ENCODE measurements at regions not wholly inside any gene's neighbourhood (a gene's known extent, or its start where the extent isn't known, plus 50 kb on each side); places are given as distances from the start of the nearest gene placed in this dataset.

GRCh38 chr12:4152145-4152795, 121.3 kb upstream of the CCND2 start:
- no peak for ATAC-seq
- TF ChIP-seq SP1 (IDR thresholded peaks at IDR 0.05; ENCODE audit: low read depth) (no peak), RAD21 (IDR thresholded peaks at IDR 0.05; ENCODE audit: low read depth) (no peak), FOSL1 (IDR thresholded peaks at IDR 0.05; ENCODE audit: low read depth) (no peak), ZFX (IDR thresholded peaks at IDR 0.05) (no peak), ZBTB33 (IDR thresholded peaks at IDR 0.05; ENCODE audit: extremely low read depth, insufficient replicate concordance, low read length) (no peak), EGR1 (IDR thresholded peaks at IDR 0.05; ENCODE audit: low read depth) (no peak), SIN3A (IDR thresholded peaks at IDR 0.05; ENCODE audit: low read depth) (no peak), ZNF274 (IDR thresholded peaks at IDR 0.05; ENCODE audit: low read depth, low read length) (no peak), REST (IDR thresholded peaks at IDR 0.05; ENCODE audit: low read depth) (no peak), POLR2AphosphoS5 (IDR thresholded peaks at IDR 0.05; ENCODE audit: low read depth, low read length) (no peak), EZH2 (IDR thresholded peaks at IDR 0.05) (no peak), ATF3 (IDR thresholded peaks at IDR 0.05) (no peak), YY1 (IDR thresholded peaks at IDR 0.05; ENCODE audit: extremely low read depth, insufficient replicate concordance, low read depth, low read length) (no peak), EZH2phosphoT487 (IDR thresholded peaks at IDR 0.05; ENCODE audit: borderline replicate concordance) (no peak), CTCF (IDR thresholded peaks at IDR 0.05 in 2 of 3, conservative IDR thresholded peaks at IDR 0.05 in 1 of 3; ENCODE audit: borderline replicate concordance in 1 of 3, insufficient read depth in 1 of 3, low read depth in 2 of 3, low read length in 2 of 3) (no peak), SRF (IDR thresholded peaks at IDR 0.05; ENCODE audit: low read depth) (no peak)

More at GRCh38 chr12:4152145-4152795, 121.3 kb upstream of the CCND2 start:
- ChIA-PET CTCF (no interaction called here), POLR2A (interaction anchor here (0.6 kb wide), 1 partner anchor 161 kb away, joined by 8 read pairs; no protein-coding TSS in a partner anchor), RAD21 (ENCODE audit: low non-redundant PET in 1 of 2, low total read pairs in 2 of 2, uncharacterized antibody in 2 of 2, unreplicated experiment in 2 of 2) (no interaction called here)
- Histone ChIP-seq H3K4me2 (ENCODE audit: low read length) (no peak overlapping the region), H3K27ac (ENCODE audit: low read depth, low read length) (no peak overlapping the region), H2AFZ (ENCODE audit: low read depth, low read length, poor library complexity, severe bottlenecking) (no peak overlapping the region), H3K79me2 (ENCODE audit: insufficient read depth, low read length) (no peaks in the 10 kb centered on the region), H3K4me3 (replicated peaks in 1 of 2; ENCODE audit: low read depth in 1 of 2, low read length in 2 of 2) (no peak overlapping the region), H3K9me3 (ENCODE audit: control insufficient read depth in 1 of 2, insufficient read depth in 1 of 2, low read depth in 1 of 2, low read length in 2 of 2) (no peaks in the 10 kb centered on the region), H3K9ac (ENCODE audit: low read length) (no peak overlapping the region), H4K20me1 (ENCODE audit: insufficient read depth) (no peaks in the 10 kb centered on the region), H3K4me1 (ENCODE audit: control insufficient read depth in 1 of 2, insufficient read depth in 2 of 2, low read length in 2 of 2) (no peaks in the 10 kb centered on the region), H3K27me3 (ENCODE audit: insufficient read depth, low read length) (peaks cover 9% of the 10 kb centered on the region), H3K9me2 (ENCODE audit: insufficient read depth) (no peaks in the 10 kb centered on the region), H3K36me3 (ENCODE audit: control insufficient read depth in 1 of 2, insufficient read depth in 2 of 2, low read length in 2 of 2) (no peaks in the 10 kb centered on the region)
- no TSS peak for BruUV-seq (replicated peaks)
- intact Hi-C loops (cut with micrococcal nuclease), result no loop called here
- no peak for DNase-seq (ENCODE audit: low read depth, low spot score)

Measured in HCT116 (cell line).